Hematopoietic multipotent progenitor cell treated with erythropoietin and hydrocortisone succinate and interleukin-3 and kit ligand, for 6 days (in vitro differentiated cells): ENCODE measurements at regions not wholly inside any gene's neighbourhood (a gene's known extent, or its start where the extent isn't known, plus 50 kb on each side); places are given as distances from the start of the nearest gene placed in this dataset.

Experiments used
- DNase-seq: peaks from one replicate; pipeline ENCODE4 v3.0.0-alpha.2; 2015

GRCh38 chr16:65782611-65783600, 583.6 kb upstream of the CDH5 start:
- no peak for DNase-seq

DNA sequence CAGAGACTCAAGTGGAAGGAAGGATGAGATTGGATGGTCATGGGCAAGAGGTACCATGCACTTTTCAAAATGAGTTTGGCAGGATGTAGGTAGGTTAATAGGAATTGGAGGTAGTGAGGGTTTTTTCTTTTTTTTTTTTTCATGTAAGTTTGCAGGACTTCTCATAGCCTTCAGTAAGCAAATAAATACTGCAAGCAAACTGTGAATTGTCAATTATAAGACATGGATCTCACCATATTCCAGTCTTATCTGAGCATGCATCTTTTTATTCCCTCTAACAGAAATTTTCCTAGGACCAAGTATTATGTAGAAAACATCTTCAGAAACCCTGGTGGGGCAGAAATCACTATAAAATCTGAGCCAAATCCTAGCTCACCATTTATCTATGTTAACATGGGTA, 584.6 kb upstream of the CDH5 start:
- DNase-seq: no peak

- no peak for DNase-seq
These were observed 585.1 kb upstream of the CDH5 start for GRCh38 chr16:65781363-65781762.

DNA sequence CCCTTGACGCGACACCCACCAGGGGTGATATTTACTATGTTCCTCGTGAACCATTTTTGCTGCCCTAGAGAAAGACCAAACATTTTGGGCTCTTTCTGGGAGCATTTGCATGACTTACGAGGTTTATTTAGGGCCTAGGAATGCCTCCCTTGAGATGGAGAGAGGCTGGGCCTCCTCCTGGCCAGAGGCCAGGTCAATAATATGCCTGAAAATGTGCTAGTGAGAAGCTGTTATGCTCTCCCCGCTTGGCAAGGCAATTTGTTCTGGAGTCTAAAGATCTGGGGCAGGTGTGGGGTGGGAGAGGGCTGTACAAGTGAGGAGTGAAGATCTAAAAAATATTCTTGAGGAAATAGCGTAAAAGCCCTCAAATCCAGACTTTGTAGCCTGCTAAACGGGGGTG, 587.3 kb upstream of the CDH5 start:
- DNase-seq: no peak

DNA sequence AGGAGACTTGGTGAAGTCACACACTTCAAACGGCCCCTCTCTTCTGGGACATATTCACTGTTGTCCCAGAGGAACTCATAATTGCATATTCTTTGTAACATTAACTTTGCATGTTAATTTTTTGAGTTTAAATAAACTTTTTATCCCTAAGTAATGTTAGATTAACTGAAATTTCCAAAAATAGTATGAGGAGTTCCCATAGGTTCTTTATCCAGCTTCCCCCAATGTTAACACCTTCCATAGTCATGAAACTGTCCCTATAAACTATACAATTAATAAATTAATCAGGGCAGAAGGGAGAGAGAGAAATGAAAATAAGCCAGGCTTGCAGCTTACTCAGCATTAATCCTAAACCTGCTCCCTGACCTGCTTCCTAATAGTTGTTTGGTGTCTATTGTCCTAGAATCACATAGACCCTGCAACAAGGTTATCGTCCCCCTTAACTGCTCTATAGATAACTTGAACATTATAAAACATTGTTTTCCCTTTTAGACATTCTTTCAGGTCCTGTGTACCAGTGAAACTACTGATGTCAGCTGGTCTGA, 589.8 kb upstream of the CDH5 start:
- no peak for DNase-seq

DNA sequence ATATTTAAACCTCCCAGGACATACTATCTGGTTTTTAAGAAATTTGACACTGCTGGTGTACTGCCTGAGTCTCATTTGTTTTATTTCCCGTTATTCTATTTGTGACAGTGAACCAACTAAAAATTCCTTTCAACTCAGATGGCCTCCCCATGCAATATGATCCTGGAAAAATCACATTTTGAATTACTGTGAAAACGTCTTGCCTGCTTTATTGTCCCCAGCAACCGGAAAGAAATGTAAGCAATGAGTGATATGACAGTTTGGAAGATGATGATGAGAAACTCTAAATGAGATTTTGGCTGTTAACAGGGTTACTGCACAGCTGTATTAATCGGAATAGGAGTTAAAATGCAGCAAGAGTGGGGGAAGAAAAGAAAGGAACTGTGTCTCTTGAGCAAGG, 590.7 kb upstream of the CDH5 start:
- no peak for DNase-seq

DNA sequence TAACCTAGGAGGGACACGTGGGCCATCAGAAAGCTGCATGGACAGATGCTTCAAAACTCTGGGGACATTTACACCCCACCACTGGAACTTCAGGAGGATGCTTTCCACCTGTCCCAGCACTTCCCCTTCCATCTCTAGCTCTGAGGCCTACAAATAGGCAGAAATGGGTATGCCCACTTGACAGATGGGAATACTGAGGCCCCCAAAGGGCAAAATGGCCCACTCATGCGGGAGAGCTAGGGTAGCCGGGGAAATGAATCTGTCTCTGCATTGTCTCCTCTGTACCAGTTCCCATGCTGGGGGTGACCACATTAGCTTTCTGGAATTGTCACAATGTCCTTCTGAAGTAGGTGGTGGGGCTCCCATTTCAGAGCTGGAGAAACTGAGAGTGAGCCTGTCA, 592.1 kb upstream of the CDH5 start:
- DNase-seq: no peak

GRCh38 chr16:65773301-65773874, 593.1 kb upstream of the CDH5 start:
- DNase-seq: no peak

DNA sequence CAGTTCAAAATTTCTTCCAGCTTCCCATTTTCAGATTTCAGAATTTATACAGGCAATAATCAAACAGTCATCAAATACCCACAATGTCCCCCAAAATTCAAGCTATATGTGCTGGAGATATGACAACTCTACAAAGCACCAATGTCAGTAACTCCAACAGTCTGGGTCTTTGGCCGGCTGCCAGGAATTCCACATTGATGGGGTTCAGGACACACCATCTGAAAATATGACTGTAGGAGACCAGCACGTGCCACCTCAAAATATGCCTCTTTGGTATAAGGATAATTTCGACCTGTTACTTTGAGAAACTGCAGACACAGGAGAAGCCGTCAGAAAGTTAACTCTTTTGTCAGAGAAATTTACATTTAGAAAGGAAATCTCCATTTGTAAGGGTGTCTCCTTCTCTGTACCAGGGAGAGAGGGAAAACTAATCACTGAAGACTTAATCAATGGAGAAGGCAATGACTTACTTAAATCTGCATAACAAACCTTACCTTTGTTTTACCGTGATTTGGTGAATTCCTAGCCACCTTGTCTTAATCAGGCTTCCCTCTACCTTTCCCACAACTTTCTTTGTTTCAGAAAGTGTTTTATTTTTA, 594.3 kb upstream of the CDH5 start:
- no peak for DNase-seq

- no peak for DNase-seq
These were observed 594.8 kb upstream of the CDH5 start for GRCh38 chr16:65771707-65772106.

DNA sequence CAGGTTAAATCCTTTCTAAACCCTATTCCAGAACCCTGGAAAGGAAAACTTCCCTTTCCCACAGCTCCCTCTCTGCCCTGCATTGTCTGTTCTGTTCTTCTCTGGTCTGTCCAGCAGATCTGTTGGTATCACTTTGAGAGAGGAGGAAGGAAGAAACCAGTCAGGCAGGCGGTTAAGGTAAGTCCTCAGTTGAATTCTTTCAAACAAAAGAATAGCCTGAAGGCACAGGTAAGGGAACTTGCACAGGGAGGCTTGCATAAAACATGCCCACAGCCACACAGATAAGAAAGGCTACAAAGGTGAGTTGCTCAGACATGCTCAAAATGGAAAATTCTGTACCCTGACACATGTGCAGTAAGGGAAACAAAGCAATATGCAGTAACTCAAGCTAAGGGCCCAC, 595.7 kb upstream of the CDH5 start:
- DNase-seq: no peak

DNA sequence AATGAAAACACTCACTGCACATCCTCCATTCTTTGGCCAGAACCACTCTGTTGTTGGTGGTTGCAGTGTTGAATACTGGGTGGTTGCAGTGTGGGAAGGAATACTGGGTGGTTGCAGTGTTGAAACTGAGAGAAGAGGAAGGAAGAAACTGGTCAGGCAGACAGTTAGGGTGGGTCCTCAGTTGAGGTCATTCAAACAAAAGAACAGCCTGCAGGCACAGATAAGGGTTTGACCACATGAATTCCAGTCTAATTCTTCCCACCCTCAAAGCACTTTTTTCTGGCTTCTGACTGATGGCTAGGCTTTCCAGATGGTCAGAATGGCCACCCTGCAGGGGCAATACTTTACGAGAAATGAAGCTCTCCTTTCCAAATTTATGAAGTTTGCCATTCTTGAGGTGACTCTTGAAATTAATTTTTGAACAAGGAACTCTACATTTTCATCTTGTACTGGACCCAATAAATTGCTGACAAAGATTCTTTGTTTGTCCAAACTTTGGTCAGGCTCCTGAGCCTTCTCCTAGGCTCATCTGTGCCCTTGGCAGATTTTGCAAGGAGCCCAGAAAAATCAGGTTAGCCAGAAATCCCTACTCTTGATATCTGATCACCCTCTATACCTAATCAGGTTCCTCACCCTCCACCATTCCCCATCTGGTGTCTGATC, 596.6 kb upstream of the CDH5 start:
- peak; percentile 44 for DNase-seq

GRCh38 chr16:65769055-65769465, 597.4 kb upstream of the CDH5 start:
- DNase-seq: peak; percentile 80

DNA sequence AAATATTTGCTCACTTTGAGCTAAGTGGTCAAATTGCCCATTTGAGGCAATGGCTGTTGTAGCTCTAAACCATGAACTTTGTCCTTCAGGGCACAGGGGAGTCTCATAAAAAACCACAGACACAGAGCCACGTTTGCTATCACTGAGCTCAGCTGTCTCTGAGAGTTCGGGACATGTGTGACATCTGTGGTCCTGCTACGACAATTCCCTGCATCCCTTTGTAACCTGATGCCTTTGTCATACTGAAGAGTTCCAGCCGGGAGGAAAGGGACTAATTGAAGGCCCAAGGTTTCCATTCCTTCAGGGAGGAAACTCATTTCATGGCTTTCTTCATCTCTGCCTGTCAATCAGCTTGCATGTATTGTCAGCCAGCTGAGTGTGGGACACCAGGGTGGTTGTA, 599.4 kb upstream of the CDH5 start:
- no peak for DNase-seq

DNA sequence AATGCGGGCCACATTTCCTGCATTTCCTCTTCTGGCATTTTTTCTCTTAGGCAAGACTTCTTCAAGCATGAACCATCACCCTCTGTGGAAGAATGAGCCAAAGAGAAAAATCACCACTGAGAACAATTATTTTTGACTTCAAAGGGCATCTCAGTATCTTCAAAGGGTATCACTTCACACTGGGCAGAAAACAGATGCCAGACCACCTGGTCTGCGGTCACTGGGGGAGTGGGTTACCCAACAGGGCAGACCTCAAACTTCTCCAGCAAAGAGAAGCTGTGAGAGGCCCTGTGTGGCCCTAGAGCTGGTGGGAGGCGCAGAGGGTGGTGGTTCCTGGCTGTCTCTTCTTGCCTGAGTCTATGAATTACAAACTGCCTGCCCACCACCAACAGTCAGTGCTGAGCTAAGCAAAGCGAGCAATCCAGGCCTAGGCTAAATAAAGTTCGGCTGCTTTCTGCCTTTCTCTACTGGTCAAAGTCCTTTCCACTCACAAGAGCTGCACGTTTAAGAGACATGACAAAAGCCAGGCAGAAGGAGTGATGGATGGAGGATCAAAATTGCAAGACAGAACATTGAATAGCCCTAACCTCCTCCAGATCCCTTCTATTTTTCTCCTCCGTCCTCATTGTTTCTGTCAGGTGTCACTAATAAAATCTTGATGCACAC, 602.7 kb upstream of the CDH5 start:
- DNase-seq: no peak

DNA sequence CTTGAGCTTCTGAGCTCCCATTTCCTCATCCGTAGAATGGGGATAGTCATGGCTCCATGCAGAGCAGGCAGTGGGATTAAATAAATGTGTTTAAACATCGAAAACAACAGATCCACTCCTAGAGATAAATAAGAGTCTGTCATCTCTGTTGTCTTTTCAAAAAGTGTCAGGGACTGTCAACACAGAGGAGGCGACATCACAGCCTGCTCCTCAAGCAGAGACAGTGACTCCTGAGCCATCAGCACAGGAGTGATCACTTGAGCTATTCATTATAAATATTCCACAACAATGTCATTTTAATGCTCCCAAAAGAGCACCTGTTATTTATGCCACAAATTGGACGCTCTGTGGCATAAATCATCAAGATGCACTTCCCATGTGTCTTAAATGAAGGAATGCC, 605.6 kb upstream of the CDH5 start:
- DNase-seq: no peak

DNA sequence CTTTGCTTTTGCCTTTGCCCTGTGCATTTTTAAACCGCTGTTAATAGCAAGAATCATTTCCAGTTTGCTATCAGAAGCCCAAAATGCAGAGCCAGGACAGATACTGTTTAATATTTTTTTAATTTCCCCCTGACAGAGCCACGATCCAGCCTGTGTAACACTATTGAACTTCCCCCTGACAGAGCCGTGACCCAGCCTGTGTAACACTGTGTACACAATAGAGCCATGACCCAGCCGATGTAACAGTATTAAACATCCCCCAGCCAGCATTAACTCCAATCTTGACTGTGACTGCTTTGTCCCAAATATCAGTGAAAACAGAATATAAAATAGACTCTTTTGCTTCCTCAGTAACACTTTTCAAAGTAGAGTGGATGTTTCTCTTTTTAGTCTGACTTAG, 607.9 kb upstream of the CDH5 start:
- no peak for DNase-seq

DNA sequence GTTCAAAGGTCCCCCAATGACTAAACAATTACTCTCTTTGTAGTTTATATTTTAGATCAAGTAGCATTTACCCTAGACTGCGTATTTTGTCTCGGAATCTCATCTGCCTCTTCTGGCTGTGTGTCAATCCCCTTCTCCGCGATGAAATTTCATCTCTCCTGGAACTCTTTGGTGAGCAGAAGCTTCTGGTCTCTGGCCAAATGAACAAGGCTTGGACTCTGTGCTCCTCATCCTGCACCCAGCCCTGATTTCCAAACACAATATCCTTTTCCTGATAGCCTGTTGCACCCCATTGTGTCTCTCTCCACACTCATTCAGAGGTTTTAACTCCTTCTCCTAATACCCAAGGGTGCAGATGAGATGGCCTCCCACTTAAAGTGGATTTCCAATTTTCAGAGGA, 609.4 kb upstream of the CDH5 start:
- DNase-seq: no peak

- DNase-seq: no peak
These were observed 610.3 kb upstream of the CDH5 start for GRCh38 chr16:65756163-65756562.

- no peak for DNase-seq
These were observed 611.4 kb upstream of the CDH5 start for GRCh38 chr16:65754820-65755691.

DNA sequence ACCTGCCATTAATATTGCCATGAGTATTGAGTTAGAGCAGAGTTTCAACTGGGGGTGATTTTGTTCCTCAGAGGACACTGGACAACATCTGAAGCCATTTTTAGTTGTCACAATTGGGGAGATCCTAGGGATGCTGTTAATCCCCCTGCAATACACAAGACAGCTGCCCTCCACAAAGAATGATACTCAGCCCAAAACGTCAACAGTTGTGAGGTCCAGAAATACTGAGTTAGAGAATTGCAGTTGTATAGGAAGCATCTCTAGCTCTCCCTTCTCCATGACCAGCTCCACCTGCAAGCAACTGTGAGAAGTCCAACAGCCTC, 614.0 kb upstream of the CDH5 start:
- DNase-seq: no peak
